ENCODE measurements at regions not wholly inside any gene's neighbourhood (a gene's known extent, or its start where the extent isn't known, plus 50 kb on each side); places are given as distances from the start of the nearest gene placed in this dataset.
"Not testable (repeated sequence)": the region's sequence is repeated elsewhere in the genome, so short reads cannot be mapped to it uniquely, and the experiment has no call there.

- DNase-seq (ENCODE audit: low spot score), result no peak
Observed at GRCh38 chr22:46026899-46027210, 49.9 kb upstream of the WNT7B start.

- no peak for DNase-seq (ENCODE audit: low spot score)
Observed at GRCh38 chr22:46027211-46028105, 50.5 kb upstream of the WNT7B start.

GRCh38 chr22:46028106-46028991 is 51.4 kb upstream of the WNT7B start:
- no peak for DNase-seq (ENCODE audit: low spot score)

- DNase-seq (ENCODE audit: low spot score), result no peak
Observed at GRCh38 chr22:46029036-46029435, 52.1 kb upstream of the WNT7B start.

- no peak for DNase-seq (ENCODE audit: low spot score)
Observed at GRCh38 chr22:46029574-46030200, 52.7 kb upstream of the WNT7B start.

GRCh38 chr22:46030231-46030880 is 53.4 kb upstream of the WNT7B start:
- no peak for DNase-seq (ENCODE audit: low spot score)

GRCh38 chr22:46031066-46031465 is 54.1 kb upstream of the WNT7B start:
- DNase-seq (ENCODE audit: low spot score), result no peak

GRCh38 chr22:46031557-46031956 is 54.6 kb upstream of the WNT7B start:
- DNase-seq (ENCODE audit: low spot score), result no peak

- DNase-seq (ENCODE audit: low spot score), result no peak
Observed at GRCh38 chr22:46031965-46032851, 55.2 kb upstream of the WNT7B start.

GRCh38 chr22:46033256-46034200 is 56.6 kb upstream of the WNT7B start:
- DNase-seq (ENCODE audit: low spot score), result no peak

GRCh38 chr22:46034480-46034879 is 57.5 kb upstream of the WNT7B start:
- not testable (repeated sequence) for DNase-seq (ENCODE audit: low spot score)

GRCh38 chr22:46035380-46035741 is 58.4 kb upstream of the WNT7B start:
- no peak for DNase-seq (ENCODE audit: low spot score)

GRCh38 chr22:46035742-46036557 is 59.0 kb upstream of the WNT7B start:
- peak; percentile 100 for DNase-seq (ENCODE audit: low spot score)

GRCh38 chr22:46036558-46037408 is 59.8 kb upstream of the WNT7B start:
- peak; percentile 46 for DNase-seq (ENCODE audit: low spot score)

GRCh38 chr22:46038174-46038487 is 61.2 kb upstream of the WNT7B start:
- DNase-seq (ENCODE audit: low spot score), result no peak

GRCh38 chr22:46038516-46039430 is 61.8 kb upstream of the WNT7B start:
- DNase-seq (ENCODE audit: low spot score), result no peak

GRCh38 chr22:46039535-46039934 is 62.6 kb upstream of the WNT7B start:
- no peak for DNase-seq (ENCODE audit: low spot score)
